Neural cell (in vitro differentiated cells): ENCODE measurements at regions not wholly inside any gene's neighbourhood (a gene's known extent, or its start where the extent isn't known, plus 50 kb on each side); places are given as distances from the start of the nearest gene placed in this dataset.

ENCODE experiments used
- H2AFZ ChIP-seq: fragments of 200-600, 300-800 bp; sonication (generic), shearing (Covaris generic); 2 replicates; pipeline ENCODE4 v1.6.0; 2014; ENCODE audit warnings: low read depth, mild to moderate bottlenecking, antibody characterized with exemption, low read length, moderate library complexity
- H3F3A ChIP-seq: fragments of 200-600 bp; shearing (Covaris generic); 2 replicates; pipeline ENCODE4 v1.6.1; 2016; ENCODE audit warnings: mild to moderate bottlenecking, moderate library complexity, mixed read lengths, antibody characterized with exemption, low read length; ENCODE audit not compliant: insufficient read depth, poor library complexity, severe bottlenecking
- H3K27ac ChIP-seq: fragments of 200-600, 300-800 bp; sonication (generic), shearing (Covaris generic); 2 replicates; pipeline ENCODE4 v1.5.1; 2014; ENCODE audit warnings: mild to moderate bottlenecking, low read length, moderate library complexity
- H3K27me3 ChIP-seq: fragments of 300-800, 200-600 bp; sonication (generic), shearing (Covaris generic); 2 replicates; pipeline ENCODE4 v1.6.0; 2014; ENCODE audit warnings: mild to moderate bottlenecking, low read depth, low read length, moderate library complexity; ENCODE audit not compliant: insufficient read depth
- H3K36me3 ChIP-seq: fragments of 300-800, 200-600 bp; sonication (generic), shearing (Covaris generic); 2 replicates; pipeline ENCODE4 v1.5.1; 2014; ENCODE audit warnings: mild to moderate bottlenecking, antibody characterized with exemption, low read length, moderate library complexity; ENCODE audit not compliant: insufficient read depth
- H3K4me2 ChIP-seq: fragments of 300-800, 200-600 bp; sonication (generic), shearing (Covaris generic); 2 replicates; pipeline ENCODE4 v1.6.0; 2014; ENCODE audit warnings: mild to moderate bottlenecking, low read length
- H3K4me3 ChIP-seq: fragments of 300-800, 200-600 bp; sonication (generic), shearing (Covaris generic); 2 replicates; pipeline ENCODE4 v1.5.1; 2014; ENCODE audit warnings: mild to moderate bottlenecking, low read length, moderate library complexity
- H3K79me2 ChIP-seq: fragments of 200-600 bp; shearing (Covaris generic); replicated peaks from 2 replicates; pipeline ENCODE4 v1.6.0; 2014; ENCODE audit warnings: mild to moderate bottlenecking, low read length, moderate library complexity; ENCODE audit not compliant: insufficient read depth
- H3K9ac ChIP-seq: fragments of 300-800, 200-600 bp; sonication (generic), shearing (Covaris generic); 2 replicates; pipeline ENCODE4 v1.6.1; 2016; ENCODE audit warnings: mild to moderate bottlenecking, low read length, mixed read lengths
- H3K9me2 ChIP-seq: fragments of 200-600 bp; shearing (Covaris generic); 2 replicates; pipeline ENCODE4 v1.6.1; 2016; ENCODE audit warnings: mild to moderate bottlenecking, low read length, mixed read lengths; ENCODE audit not compliant: insufficient read depth
- H3K9me3 ChIP-seq: fragments of 200-600, 300-800 bp; sonication (generic), shearing (Covaris generic); 2 replicates; pipeline ENCODE4 v1.6.1; 2016; ENCODE audit warnings: mild to moderate bottlenecking, mixed run types, low read length, moderate library complexity, mixed read lengths
- H4K20me1 ChIP-seq: fragments of 200-600 bp; shearing (Covaris generic); 2 replicates; pipeline ENCODE4 v1.6.1; 2016; ENCODE audit warnings: mild to moderate bottlenecking, mixed run types; ENCODE audit not compliant: insufficient read depth
- CTCF ChIP-seq: fragments of 450-650 bp; IDR thresholded peaks from 2 replicates; pipeline ENCODE4 v1.5.1; 2014; ENCODE audit warnings: antibody characterized with exemption, mild to moderate bottlenecking, moderate library complexity; ENCODE audit not compliant: poor library complexity, severe bottlenecking
- EP300 ChIP-seq: fragments of 450-650 bp; conservative IDR thresholded peaks from 2 replicates; pipeline ENCODE4 v1.6.1; 2014; ENCODE audit warnings: antibody characterized with exemption, mild to moderate bottlenecking, moderate library complexity; ENCODE audit not compliant: poor library complexity, severe bottlenecking
- EZH2 ChIP-seq: fragments of 200-600, 300-800 bp; shearing (Covaris generic), sonication (generic); IDR thresholded peaks from 2 replicates; pipeline ENCODE4 v1.6.1; 2014; ENCODE audit warnings: antibody characterized with exemption, low read length, borderline replicate concordance, mild to moderate bottlenecking; ENCODE audit not compliant: insufficient read depth, poor library complexity, severe bottlenecking
- MXI1 ChIP-seq: fragments of 450-650 bp; conservative IDR thresholded peaks from 2 replicates; pipeline ENCODE4 v1.6.1; 2014; ENCODE audit warnings: antibody characterized with exemption, mild to moderate bottlenecking; ENCODE audit not compliant: poor library complexity, severe bottlenecking
- POLR2AphosphoS5 ChIP-seq: IDR thresholded peaks from 2 replicates; pipeline ENCODE4 v1.6.1; 2012
- RAD21 ChIP-seq: fragments of 450-650 bp; conservative IDR thresholded peaks from 2 replicates; pipeline ENCODE4 v1.6.1; 2014; ENCODE audit warnings: antibody characterized with exemption, mild to moderate bottlenecking, moderate library complexity
- REST ChIP-seq: IDR thresholded peaks from 2 replicates; pipeline ENCODE4 v1.6.1; 2012; ENCODE audit warnings: borderline replicate concordance
- SMC3 ChIP-seq: fragments of 450-650 bp; conservative IDR thresholded peaks from 2 replicates; pipeline ENCODE4 v1.6.1; 2014; ENCODE audit warnings: antibody characterized with exemption, mild to moderate bottlenecking, moderate library complexity; ENCODE audit not compliant: poor library complexity
- TAF1 ChIP-seq: IDR thresholded peaks from 2 replicates; pipeline ENCODE4 v1.6.1; 2012; ENCODE audit warnings: low read depth

- TF ChIP-seq REST (no peak), EZH2 (no peak), RAD21 (no peak), POLR2AphosphoS5 (no peak), EP300 (no peak), SMC3 (no peak)
- Histone ChIP-seq H3K27ac (no peak overlapping the region), H3K9me2 (no peaks in the 10 kb centered on the region), H3K79me2 (no peaks in the 10 kb centered on the region), H3K9ac (no peak overlapping the region), H4K20me1 (no peaks in the 10 kb centered on the region), H3F3A (no peaks in the 10 kb centered on the region), H3K36me3 (no peaks in the 10 kb centered on the region), H3K4me3 (no peak overlapping the region), H3K4me2 (no peak overlapping the region), H3K27me3 (no peaks in the 10 kb centered on the region), H3K9me3 (no peaks in the 10 kb centered on the region), H2AFZ (no peak overlapping the region)
Measured at GRCh38 chr11:131099013-131099412, 182.7 kb upstream of the SNX19 start.

- Histone ChIP-seq H3K9me2 (no peaks in the 10 kb centered on the region), H4K20me1 (no peaks in the 10 kb centered on the region), H3K4me3 (no peak overlapping the region), H3K9me3 (no peaks in the 10 kb centered on the region), H3K79me2 (no peaks in the 10 kb centered on the region), H3K4me2 (no peak overlapping the region), H3K9ac (no peak overlapping the region), H3K27ac (no peak overlapping the region), H3K36me3 (no peaks in the 10 kb centered on the region), H3F3A (no peaks in the 10 kb centered on the region), H3K27me3 (no peaks in the 10 kb centered on the region), H2AFZ (no peak overlapping the region)
- TF ChIP-seq EP300, result no peak
- no peak for TF ChIP-seq CTCF
- TF ChIP-seq RAD21, result no peak
- no peak for TF ChIP-seq MXI1
- TF ChIP-seq TAF1, result no peak
- no peak for TF ChIP-seq SMC3
- TF ChIP-seq POLR2AphosphoS5, result no peak
- TF ChIP-seq REST, result no peak
- no peak for TF ChIP-seq EZH2
Measured at GRCh38 chr11:131099746-131100145, 183.5 kb upstream of the SNX19 start.
